ENCODE measurements at regions not wholly inside any gene's neighbourhood (a gene's known extent, or its start where the extent isn't known, plus 50 kb on each side); places are given as distances from the start of the nearest gene placed in this dataset.

DNA sequence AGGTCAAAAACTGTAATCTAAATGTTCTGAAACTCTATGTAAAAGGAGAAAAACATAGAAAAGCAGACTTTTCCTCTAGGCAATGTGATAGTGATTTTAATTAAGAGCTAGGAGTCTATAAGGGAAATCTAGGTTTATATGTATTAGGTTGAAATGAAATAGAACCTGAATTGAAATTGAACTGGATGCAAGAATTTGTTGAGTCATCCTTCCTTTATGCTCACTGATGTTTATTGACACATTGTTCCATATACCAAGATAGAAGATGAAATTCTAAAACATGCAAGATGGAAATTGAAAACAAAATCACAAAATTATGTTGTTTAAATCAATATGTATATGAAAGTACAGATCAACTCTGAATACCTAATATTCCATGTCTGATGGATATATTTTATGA, 170.4 kb upstream of the FLRT2 start:
- H3K36me3 ChIP-seq = no peaks in the 10 kb centered on the region
- no peaks in the 10 kb centered on the region for H3K9me3 ChIP-seq
- intact Hi-C loops (cut with DNase I) = no loop called here
- TF ChIP-seq POLR2A (IDR thresholded peaks at IDR 0.05) (no peak), POLR2AphosphoS5 (IDR thresholded peaks at IDR 0.05; ENCODE audit: insufficient read depth in 1 of 2, low read depth in 1 of 2) (no peak)
- TF ChIP-seq, protein P1, sequence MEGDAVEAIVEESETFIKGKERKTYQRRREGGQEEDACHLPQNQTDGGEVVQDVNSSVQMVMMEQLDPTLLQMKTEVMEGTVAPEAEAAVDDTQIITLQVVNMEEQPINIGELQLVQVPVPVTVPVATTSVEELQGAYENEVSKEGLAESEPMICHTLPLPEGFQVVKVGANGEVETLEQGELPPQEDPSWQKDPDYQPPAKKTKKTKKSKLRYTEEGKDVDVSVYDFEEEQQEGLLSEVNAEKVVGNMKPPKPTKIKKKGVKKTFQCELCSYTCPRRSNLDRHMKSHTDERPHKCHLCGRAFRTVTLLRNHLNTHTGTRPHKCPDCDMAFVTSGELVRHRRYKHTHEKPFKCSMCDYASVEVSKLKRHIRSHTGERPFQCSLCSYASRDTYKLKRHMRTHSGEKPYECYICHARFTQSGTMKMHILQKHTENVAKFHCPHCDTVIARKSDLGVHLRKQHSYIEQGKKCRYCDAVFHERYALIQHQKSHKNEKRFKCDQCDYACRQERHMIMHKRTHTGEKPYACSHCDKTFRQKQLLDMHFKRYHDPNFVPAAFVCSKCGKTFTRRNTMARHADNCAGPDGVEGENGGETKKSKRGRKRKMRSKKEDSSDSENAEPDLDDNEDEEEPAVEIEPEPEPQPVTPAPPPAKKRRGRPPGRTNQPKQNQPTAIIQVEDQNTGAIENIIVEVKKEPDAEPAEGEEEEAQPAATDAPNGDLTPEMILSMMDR (IDR thresholded peaks at IDR 0.05) = no peak
- H3K27ac ChIP-seq = no peak overlapping the region
- no peak for DNase-seq (ENCODE audit: extremely low spot score in 2 of 2)
- no peaks in the 10 kb centered on the region for H3K27me3 ChIP-seq
- no peaks in the 10 kb centered on the region for H3K4me1 ChIP-seq
- H3K4me3 ChIP-seq = no peak overlapping the region

DNA sequence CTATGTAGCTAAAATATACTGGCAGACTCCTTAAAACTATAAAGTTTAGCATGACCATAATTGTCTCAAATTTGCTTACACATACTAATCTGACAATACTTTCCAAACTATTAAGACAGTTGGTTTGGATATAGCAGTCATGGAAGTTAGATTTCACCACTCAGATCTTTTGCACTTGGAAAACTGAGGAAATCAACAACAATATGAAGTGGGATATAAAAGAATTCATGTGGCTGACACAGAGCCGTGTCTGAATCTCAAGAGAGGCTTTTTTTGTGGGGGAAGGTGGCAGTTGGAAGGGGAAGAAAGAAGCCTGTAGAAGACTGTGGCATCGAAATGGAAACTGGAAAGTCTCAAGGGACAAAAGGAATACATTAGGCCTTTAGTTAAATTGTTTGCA, 166.6 kb upstream of the FLRT2 start:
- TF ChIP-seq POLR2A (IDR thresholded peaks at IDR 0.05) (no peak), POLR2AphosphoS5 (IDR thresholded peaks at IDR 0.05; ENCODE audit: insufficient read depth in 1 of 2, low read depth in 1 of 2) (no peak)
- TF ChIP-seq, protein P1 (IDR thresholded peaks at IDR 0.05) = no peak

DNA sequence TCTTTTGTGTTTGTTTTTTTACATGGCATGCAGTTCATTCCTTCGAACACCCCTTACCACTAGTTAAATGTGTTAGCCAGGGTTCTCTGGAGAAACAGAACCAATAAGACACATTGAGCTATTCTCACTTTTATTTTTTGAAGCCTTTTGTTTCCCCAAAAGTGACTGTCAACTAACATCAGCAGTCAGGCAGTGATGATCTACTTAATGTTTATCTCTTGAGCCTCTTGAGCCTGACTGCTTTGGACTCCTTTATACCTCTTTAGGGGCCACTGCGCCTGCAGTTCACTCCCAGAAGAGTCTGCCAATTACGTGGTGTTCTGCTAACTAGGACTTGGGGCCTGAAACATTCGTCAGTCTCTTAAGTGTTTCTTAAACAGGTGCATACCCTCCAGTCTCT, 163.7 kb upstream of the FLRT2 start:
- DNase-seq (ENCODE audit: extremely low spot score in 2 of 2) = no peak
- Histone ChIP-seq H3K27me3 (no peaks in the 10 kb centered on the region), H3K4me3 (no peak overlapping the region), H3K4me1 (no peaks in the 10 kb centered on the region), H3K36me3 (no peaks in the 10 kb centered on the region), H3K27ac (no peak overlapping the region), H3K9me3 (no peaks in the 10 kb centered on the region)
- intact Hi-C loops (cut with DNase I) = no loop called here
- TF ChIP-seq POLR2A (IDR thresholded peaks at IDR 0.05) (no peak), POLR2AphosphoS5 (IDR thresholded peaks at IDR 0.05; ENCODE audit: insufficient read depth in 1 of 2, low read depth in 1 of 2) (no peak)
- TF ChIP-seq, protein P1 (IDR thresholded peaks at IDR 0.05) = no peak

More for the DNA sequence above, 166.6 kb upstream of the FLRT2 start:
- intact Hi-C loops (cut with DNase I) = no loop called here
- Histone ChIP-seq H3K27ac (no peak overlapping the region), H3K36me3 (no peaks in the 10 kb centered on the region), H3K4me3 (no peak overlapping the region), H3K4me1 (no peaks in the 10 kb centered on the region), H3K27me3 (no peaks in the 10 kb centered on the region), H3K9me3 (no peaks in the 10 kb centered on the region)
- no peak for DNase-seq (ENCODE audit: extremely low spot score in 2 of 2)

DNA sequence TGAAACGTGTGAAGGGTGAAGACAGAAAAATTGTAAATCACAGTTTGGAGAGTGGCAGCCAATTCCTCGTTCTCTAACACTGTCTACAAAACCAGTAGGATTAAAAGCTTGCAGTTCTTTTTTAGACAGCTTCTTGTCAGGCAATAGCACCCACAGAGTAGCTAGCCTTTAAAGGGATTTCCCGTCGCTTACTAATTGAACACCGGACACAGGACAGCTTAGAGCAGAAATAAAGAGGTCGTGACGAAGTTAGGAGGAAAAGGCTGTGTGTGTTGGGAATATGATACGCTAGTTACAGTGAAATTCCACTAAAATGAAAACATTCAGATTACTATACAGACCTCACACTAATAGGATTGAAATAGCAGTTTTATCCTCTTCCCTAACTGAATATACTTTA, 149.1 kb upstream of the FLRT2 start:
- no peak for DNase-seq (ENCODE audit: extremely low spot score in 2 of 2)
- TF ChIP-seq POLR2A (IDR thresholded peaks at IDR 0.05) (no peak), POLR2AphosphoS5 (IDR thresholded peaks at IDR 0.05; ENCODE audit: insufficient read depth in 1 of 2, low read depth in 1 of 2) (no peak)
- TF ChIP-seq, protein P1 (IDR thresholded peaks at IDR 0.05) = no peak
- H3K9me3 ChIP-seq = no peaks in the 10 kb centered on the region
- intact Hi-C loops (cut with DNase I) = no loop called here
- no peaks in the 10 kb centered on the region for H3K27me3 ChIP-seq
- H3K4me1 ChIP-seq = no peaks in the 10 kb centered on the region
- no peak overlapping the region for H3K4me3 ChIP-seq
- H3K36me3 ChIP-seq = no peaks in the 10 kb centered on the region
- H3K27ac ChIP-seq = no peak overlapping the region

DNA sequence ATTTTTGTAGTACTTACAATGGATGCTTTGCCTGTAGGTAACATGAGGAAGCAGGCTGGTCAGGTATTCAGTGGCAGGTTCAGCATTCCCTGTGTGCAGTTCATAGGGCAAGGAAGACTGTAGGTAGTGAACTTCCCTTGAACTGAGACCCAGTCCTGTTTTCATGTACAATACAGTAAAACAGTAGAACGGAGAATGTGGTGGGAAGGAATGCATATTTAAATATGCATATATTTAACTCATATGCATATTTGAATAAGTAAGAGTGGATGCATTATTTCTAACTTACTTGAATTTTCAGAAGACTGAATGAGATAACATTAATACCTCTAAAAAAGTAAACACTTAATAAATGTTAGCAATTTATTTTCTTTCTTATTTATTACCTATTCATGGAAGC, 147.6 kb upstream of the FLRT2 start:
- Histone ChIP-seq H3K4me3 (no peak overlapping the region), H3K27me3 (no peaks in the 10 kb centered on the region), H3K4me1 (no peaks in the 10 kb centered on the region), H3K36me3 (no peaks in the 10 kb centered on the region), H3K27ac (no peak overlapping the region), H3K9me3 (no peaks in the 10 kb centered on the region)
- intact Hi-C loops (cut with DNase I) = no loop called here
- no peak for TF ChIP-seq POLR2AphosphoS5 (IDR thresholded peaks at IDR 0.05; ENCODE audit: insufficient read depth in 1 of 2, low read depth in 1 of 2)
- TF ChIP-seq POLR2A (IDR thresholded peaks at IDR 0.05) = no peak
- TF ChIP-seq, protein P1 (IDR thresholded peaks at IDR 0.05) = no peak
- no peak for DNase-seq (ENCODE audit: extremely low spot score in 2 of 2)

Data from vagina (tissue), 2 donors.